ENCODE measurements at regions not wholly inside any gene's neighbourhood (a gene's known extent, or its start where the extent isn't known, plus 50 kb on each side); places are given as distances from the start of the nearest gene placed in this dataset.

DNA sequence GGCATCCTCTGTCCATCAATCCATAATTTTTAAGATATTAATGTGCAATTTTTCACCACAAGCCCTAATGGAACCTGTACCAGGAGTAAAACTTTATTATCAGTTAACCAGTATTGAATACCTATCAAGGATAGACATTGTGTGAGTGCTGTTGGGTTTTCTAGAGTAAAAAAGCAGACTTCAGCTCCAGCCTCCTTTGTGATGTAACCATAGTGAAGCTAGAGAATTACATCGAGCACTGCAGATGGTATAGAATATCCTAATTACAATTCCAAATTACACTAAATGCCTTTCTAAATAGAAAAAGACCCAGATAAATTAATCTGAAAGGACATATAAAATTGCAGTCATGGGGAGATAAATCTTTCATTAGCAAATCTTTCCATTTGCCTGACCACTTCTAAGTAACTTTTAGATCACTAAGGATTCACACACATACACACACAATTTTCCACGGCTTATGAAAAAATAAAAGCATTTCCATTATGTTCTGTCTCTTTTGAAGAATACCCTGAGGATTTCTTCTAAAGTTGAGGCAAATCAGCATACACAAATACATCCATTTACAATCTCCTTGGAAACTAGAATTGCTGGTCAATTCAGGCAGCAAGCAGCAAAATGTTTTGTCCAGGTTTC lies 117.1 kb upstream of the TANK start:
- no peaks in the 10 kb centered on the region for H3K9me3 ChIP-seq (ENCODE audit: control insufficient read depth in 2 of 3, insufficient read depth in 1 of 3, low read length in 3 of 3)
- intact Hi-C loops (cut with DNase I), result no loop called here
- no peak overlapping the region for H3K4me3 ChIP-seq (ENCODE audit: low read length in 3 of 3)
- TF ChIP-seq, protein P1, sequence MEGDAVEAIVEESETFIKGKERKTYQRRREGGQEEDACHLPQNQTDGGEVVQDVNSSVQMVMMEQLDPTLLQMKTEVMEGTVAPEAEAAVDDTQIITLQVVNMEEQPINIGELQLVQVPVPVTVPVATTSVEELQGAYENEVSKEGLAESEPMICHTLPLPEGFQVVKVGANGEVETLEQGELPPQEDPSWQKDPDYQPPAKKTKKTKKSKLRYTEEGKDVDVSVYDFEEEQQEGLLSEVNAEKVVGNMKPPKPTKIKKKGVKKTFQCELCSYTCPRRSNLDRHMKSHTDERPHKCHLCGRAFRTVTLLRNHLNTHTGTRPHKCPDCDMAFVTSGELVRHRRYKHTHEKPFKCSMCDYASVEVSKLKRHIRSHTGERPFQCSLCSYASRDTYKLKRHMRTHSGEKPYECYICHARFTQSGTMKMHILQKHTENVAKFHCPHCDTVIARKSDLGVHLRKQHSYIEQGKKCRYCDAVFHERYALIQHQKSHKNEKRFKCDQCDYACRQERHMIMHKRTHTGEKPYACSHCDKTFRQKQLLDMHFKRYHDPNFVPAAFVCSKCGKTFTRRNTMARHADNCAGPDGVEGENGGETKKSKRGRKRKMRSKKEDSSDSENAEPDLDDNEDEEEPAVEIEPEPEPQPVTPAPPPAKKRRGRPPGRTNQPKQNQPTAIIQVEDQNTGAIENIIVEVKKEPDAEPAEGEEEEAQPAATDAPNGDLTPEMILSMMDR (IDR thresholded peaks at IDR 0.05; ENCODE audit: borderline replicate concordance, extremely low read depth, insufficient read depth), result no peak
- no peak overlapping the region for H3K27ac ChIP-seq (ENCODE audit: low read depth in 2 of 2, low read length in 2 of 2)
- FAIRE-seq (no peak), DNase-seq (no peak)
- H3K9ac ChIP-seq (ENCODE audit: low read length in 3 of 3), result no peak overlapping the region
- H3K4me1 ChIP-seq (ENCODE audit: control insufficient read depth in 2 of 3, insufficient read depth in 2 of 3, low read depth in 1 of 3, low read length in 3 of 3), result no peaks in the 10 kb centered on the region
- H3K36me3 ChIP-seq (ENCODE audit: control insufficient read depth in 2 of 3, insufficient read depth in 3 of 3, low read length in 3 of 3), result no peaks in the 10 kb centered on the region
- H3K27me3 ChIP-seq (ENCODE audit: control insufficient read depth, insufficient read depth, low read length), result no peaks in the 10 kb centered on the region

DNA sequence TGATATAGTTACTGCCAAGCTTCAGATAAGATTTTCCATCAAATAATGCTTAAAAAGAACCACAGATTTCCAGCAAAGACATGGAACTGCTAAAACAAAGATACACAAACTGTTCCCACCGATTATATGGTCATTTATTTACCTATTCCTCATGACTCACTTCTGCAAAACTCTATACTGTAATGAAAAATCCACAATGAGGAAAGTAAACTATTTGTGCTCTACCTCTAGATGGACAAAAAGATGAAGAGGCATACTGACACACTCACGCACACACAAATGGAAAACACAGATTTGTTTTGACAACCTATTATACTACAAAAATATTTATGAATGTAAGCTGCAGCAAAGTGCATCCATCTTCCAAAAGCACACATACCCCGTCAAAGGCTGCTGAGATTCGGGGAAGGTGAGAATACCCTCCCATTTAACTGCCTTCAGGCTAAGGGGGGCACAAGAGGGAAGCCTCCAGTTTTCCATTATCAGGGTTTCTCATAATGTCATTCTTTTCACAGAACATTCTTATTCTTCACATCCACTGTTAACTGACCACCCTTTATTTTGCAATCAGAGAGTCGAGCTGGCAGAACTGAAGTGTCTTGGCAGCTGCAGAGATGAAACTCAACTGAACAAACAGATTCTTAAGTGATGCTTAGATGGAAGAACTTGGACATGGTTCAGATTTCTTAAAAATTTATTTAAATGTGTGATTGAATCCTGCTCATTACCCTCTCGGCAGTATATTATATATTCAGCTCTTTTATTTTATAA lies 115.9 kb upstream of the TANK start:
- no peak for DNase-seq
- FAIRE-seq, result no peak

DNA sequence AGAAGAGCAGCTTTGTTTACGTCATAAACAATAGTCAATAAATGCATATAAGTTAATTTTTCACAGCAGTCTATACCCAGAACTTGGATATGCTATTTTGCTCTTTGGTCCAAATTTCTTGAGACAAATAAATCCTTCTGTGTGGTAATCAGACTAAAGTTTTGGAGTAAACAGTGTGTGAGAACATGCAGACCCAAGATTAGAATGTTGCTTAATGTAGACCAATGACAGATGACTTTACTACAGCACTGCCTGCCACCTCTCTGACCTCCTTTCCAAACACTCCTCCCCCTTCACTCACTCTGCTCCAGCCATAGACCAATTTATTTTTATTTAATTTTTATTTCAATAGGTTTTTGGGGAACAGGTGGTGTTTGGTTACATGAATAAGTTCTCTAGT lies 115.3 kb upstream of the TANK start:
- DNase-seq (no peak), FAIRE-seq (no peak)
- Histone ChIP-seq H3K27me3 (ENCODE audit: control insufficient read depth, insufficient read depth, low read length) (no peaks in the 10 kb centered on the region), H3K9ac (ENCODE audit: low read length in 3 of 3) (no peak overlapping the region), H3K27ac (ENCODE audit: low read depth in 2 of 2, low read length in 2 of 2) (no peak overlapping the region), H3K9me3 (ENCODE audit: control insufficient read depth in 2 of 3, insufficient read depth in 1 of 3, low read length in 3 of 3) (no peaks in the 10 kb centered on the region), H3K36me3 (ENCODE audit: control insufficient read depth in 2 of 3, insufficient read depth in 3 of 3, low read length in 3 of 3) (no peaks in the 10 kb centered on the region), H3K4me3 (ENCODE audit: low read length in 3 of 3) (no peak overlapping the region), H3K4me1 (ENCODE audit: control insufficient read depth in 2 of 3, insufficient read depth in 2 of 3, low read depth in 1 of 3, low read length in 3 of 3) (no peaks in the 10 kb centered on the region)
- TF ChIP-seq, protein P1 (IDR thresholded peaks at IDR 0.05; ENCODE audit: borderline replicate concordance, extremely low read depth, insufficient read depth), result no peak
- intact Hi-C loops (cut with DNase I), result no loop called here

More for the DNA sequence above, 115.9 kb upstream of the TANK start:
- Histone ChIP-seq H3K27me3 (ENCODE audit: control insufficient read depth, insufficient read depth, low read length) (no peaks in the 10 kb centered on the region), H3K36me3 (ENCODE audit: control insufficient read depth in 2 of 3, insufficient read depth in 3 of 3, low read length in 3 of 3) (no peaks in the 10 kb centered on the region), H3K4me3 (ENCODE audit: low read length in 3 of 3) (no peak overlapping the region), H3K9me3 (ENCODE audit: control insufficient read depth in 2 of 3, insufficient read depth in 1 of 3, low read length in 3 of 3) (no peaks in the 10 kb centered on the region), H3K27ac (ENCODE audit: low read depth in 2 of 2, low read length in 2 of 2) (no peak overlapping the region), H3K9ac (ENCODE audit: low read length in 3 of 3) (no peak overlapping the region), H3K4me1 (ENCODE audit: control insufficient read depth in 2 of 3, insufficient read depth in 2 of 3, low read depth in 1 of 3, low read length in 3 of 3) (no peaks in the 10 kb centered on the region)
- intact Hi-C loops (cut with DNase I), result no loop called here
- TF ChIP-seq, protein P1 (IDR thresholded peaks at IDR 0.05; ENCODE audit: borderline replicate concordance, extremely low read depth, insufficient read depth), result no peak
